Vagina (tissue), 2 donors: ENCODE measurements at regions not wholly inside any gene's neighbourhood (a gene's known extent, or its start where the extent isn't known, plus 50 kb on each side); places are given as distances from the start of the nearest gene placed in this dataset.

Source experiments
- POLR2A ChIP-seq, 2 donors: fragments of 450-650 bp; IDR thresholded peaks; one replicate each; pipeline ENCODE4 v1.6.1; 2017; ENCODE audit warnings: antibody characterized with exemption in 2 of 2, mild to moderate bottlenecking in 2 of 2, moderate library complexity in 2 of 2
- POLR2AphosphoS5 ChIP-seq, 2 donors: sonication (generic); formaldehyde crosslinking; IDR thresholded peaks; one replicate each; pipeline ENCODE4 v1.9.0; 2017; ENCODE audit warnings: antibody characterized with exemption in 2 of 2, mild to moderate bottlenecking in 2 of 2, low read depth in 1 of 2; ENCODE audit not compliant: insufficient read depth in 1 of 2
- TF ChIP-seq, protein P1 (sequence below), 3 experiments: fragments of 450-650 bp in 2 of 3; fragments of 200-600 bp in 1 of 3; sonication (generic) in 1 of 3; IDR thresholded peaks; one replicate each; pipeline ENCODE4 v1.5.1; 2017 to 2019; ENCODE audit warnings: antibody characterized with exemption in 3 of 3, mild to moderate bottlenecking in 2 of 3, moderate library complexity in 2 of 3

GRCh38 chr5:165504674-165505073, 1999.3 kb downstream of the MAT2B start:
- TF ChIP-seq, protein P1, sequence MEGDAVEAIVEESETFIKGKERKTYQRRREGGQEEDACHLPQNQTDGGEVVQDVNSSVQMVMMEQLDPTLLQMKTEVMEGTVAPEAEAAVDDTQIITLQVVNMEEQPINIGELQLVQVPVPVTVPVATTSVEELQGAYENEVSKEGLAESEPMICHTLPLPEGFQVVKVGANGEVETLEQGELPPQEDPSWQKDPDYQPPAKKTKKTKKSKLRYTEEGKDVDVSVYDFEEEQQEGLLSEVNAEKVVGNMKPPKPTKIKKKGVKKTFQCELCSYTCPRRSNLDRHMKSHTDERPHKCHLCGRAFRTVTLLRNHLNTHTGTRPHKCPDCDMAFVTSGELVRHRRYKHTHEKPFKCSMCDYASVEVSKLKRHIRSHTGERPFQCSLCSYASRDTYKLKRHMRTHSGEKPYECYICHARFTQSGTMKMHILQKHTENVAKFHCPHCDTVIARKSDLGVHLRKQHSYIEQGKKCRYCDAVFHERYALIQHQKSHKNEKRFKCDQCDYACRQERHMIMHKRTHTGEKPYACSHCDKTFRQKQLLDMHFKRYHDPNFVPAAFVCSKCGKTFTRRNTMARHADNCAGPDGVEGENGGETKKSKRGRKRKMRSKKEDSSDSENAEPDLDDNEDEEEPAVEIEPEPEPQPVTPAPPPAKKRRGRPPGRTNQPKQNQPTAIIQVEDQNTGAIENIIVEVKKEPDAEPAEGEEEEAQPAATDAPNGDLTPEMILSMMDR (IDR thresholded peaks at IDR 0.05): no peak
- TF ChIP-seq POLR2A (IDR thresholded peaks at IDR 0.05): no peak
- TF ChIP-seq POLR2AphosphoS5 (IDR thresholded peaks at IDR 0.05; ENCODE audit: insufficient read depth in 1 of 2, low read depth in 1 of 2): no peak
